ENCODE measurements at regions not wholly inside any gene's neighbourhood (a gene's known extent, or its start where the extent isn't known, plus 50 kb on each side); places are given as distances from the start of the nearest gene placed in this dataset.

DNA sequence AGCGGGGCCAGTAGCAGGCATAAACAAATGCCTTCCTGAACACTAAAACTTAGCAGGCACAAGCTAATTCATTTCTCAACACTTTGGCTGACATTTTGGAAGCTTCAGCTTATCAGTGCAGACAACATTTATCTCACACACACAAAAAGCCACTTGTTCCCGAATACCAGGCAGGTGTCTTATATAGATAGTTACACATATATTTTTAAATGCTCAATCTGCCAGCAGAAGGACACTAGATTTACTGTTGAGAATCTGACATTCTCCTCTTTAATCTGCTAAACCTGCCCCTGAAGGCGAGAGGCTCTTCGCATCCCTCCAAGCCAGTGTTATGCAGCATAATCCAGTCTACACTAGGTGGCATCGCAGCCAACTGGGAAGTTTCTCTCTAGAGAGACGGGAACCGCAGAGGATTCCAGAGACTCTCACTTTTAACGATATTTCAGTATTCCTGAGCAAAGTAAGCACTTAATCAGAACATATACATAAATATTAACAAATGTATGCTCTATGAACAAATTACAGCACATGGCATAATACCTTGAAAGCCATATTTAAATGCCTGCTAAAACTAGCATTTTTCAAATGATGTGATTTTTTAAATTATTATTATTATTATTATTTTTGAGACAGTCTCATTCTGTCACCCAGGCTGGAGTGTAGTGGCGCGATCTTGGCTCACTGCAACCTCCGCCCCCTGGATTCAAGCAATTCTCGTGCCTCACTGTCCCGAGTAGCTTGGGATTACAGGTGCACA, 90.2 kb upstream of the SCG2 start:
- peaks cover 3% of the 10 kb centered on the region for H3K36me3 Mint-ChIP-seq
- TF ChIP-seq, protein P1, sequence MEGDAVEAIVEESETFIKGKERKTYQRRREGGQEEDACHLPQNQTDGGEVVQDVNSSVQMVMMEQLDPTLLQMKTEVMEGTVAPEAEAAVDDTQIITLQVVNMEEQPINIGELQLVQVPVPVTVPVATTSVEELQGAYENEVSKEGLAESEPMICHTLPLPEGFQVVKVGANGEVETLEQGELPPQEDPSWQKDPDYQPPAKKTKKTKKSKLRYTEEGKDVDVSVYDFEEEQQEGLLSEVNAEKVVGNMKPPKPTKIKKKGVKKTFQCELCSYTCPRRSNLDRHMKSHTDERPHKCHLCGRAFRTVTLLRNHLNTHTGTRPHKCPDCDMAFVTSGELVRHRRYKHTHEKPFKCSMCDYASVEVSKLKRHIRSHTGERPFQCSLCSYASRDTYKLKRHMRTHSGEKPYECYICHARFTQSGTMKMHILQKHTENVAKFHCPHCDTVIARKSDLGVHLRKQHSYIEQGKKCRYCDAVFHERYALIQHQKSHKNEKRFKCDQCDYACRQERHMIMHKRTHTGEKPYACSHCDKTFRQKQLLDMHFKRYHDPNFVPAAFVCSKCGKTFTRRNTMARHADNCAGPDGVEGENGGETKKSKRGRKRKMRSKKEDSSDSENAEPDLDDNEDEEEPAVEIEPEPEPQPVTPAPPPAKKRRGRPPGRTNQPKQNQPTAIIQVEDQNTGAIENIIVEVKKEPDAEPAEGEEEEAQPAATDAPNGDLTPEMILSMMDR (IDR thresholded peaks at IDR 0.05; ENCODE audit: unreplicated experiment) = no peak

DNA sequence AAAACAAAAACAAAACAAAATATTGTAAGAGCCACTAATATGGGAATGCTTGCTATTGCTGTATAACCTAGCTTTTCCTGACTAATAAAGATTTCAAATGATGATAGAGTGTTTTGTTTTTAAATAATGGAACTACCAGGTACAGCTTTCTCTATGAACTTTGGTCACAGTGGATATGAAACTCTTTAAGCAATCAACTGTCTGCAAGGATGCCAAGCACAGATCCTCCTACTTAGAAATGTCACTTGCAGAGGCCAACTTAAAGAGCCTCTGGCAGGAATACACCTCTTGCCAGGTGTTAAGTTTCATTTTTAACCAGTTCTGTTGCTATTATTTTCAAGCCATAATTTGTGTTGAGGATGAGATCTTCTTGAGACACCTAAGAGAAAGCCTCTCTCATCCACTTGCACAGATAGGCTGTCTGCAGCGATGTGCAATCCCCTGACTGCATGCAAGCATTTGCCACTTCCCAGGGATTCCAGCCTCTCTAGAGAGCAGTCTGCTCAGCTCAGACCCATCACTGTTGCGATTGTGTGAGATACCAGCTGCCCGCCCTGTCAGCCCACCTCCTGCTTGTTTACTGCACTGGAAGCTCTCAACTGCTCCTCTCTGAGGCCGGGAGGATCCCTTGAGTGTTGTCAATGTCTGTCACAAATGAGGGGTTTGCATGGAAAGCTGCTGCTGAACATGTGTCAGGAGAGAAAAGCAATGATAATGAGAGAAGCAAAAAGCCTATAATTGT, 86.1 kb upstream of the SCG2 start:
- H3K36me3 Mint-ChIP-seq = peaks cover 3% of the 10 kb centered on the region
- peaks cover 23% of the 10 kb centered on the region for H3K4me1 Mint-ChIP-seq
- peaks cover 3% of the 10 kb centered on the region for H3K9me3 Mint-ChIP-seq
- peak overlapping the region; percentile 59 for H3K27ac Mint-ChIP-seq
- H3K27me3 Mint-ChIP-seq (ENCODE audit: low read depth) = peaks cover 3% of the 10 kb centered on the region
- TF ChIP-seq, protein P1 (IDR thresholded peaks at IDR 0.05; ENCODE audit: unreplicated experiment) = no peak
- DNase-seq (ENCODE audit: low spot score in 2 of 2, unreplicated experiment in 2 of 2) = no peak
- H3K4me3 Mint-ChIP-seq = no peak overlapping the region

More for the DNA sequence above, 90.2 kb upstream of the SCG2 start:
- Mint-ChIP-seq H3K27me3 (ENCODE audit: low read depth) (peaks cover 3% of the 10 kb centered on the region), H3K9me3 (peaks cover 3% of the 10 kb centered on the region), H3K4me1 (peaks cover 17% of the 10 kb centered on the region), H3K27ac (no peak overlapping the region), H3K4me3 (no peak overlapping the region)
- DNase-seq (ENCODE audit: low spot score in 2 of 2, unreplicated experiment in 2 of 2) = peak in 1 of 2 experiments; percentile 44

DNA sequence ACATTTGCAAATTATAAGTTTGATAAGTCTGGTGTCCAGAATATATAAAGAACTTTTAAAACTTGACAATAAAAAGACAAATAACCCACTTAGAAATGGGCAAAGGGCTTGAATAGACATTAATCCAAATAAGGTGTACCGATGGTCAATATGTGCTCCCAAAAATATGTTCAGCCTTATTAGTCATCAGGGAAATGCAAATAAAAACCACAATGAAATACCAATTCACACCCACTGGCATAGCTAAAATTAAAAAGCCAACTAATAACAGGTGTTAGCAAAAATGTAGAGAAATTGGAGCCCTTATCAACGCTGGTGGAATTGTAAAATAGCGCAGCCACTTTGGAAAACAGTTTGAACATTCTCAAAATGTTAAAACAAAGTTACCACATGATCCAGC, 79.0 kb upstream of the SCG2 start:
- H3K4me1 Mint-ChIP-seq = peaks cover 11% of the 10 kb centered on the region
- H3K4me3 Mint-ChIP-seq = no peak overlapping the region
- H3K36me3 Mint-ChIP-seq = no peaks in the 10 kb centered on the region
- DNase-seq (ENCODE audit: low spot score in 2 of 2, unreplicated experiment in 2 of 2) = no peak
- TF ChIP-seq, protein P1 (IDR thresholded peaks at IDR 0.05; ENCODE audit: unreplicated experiment) = no peak
- H3K9me3 Mint-ChIP-seq = no peaks in the 10 kb centered on the region
- H3K27ac Mint-ChIP-seq = no peak overlapping the region
- H3K27me3 Mint-ChIP-seq (ENCODE audit: low read depth) = no peaks in the 10 kb centered on the region

DNA sequence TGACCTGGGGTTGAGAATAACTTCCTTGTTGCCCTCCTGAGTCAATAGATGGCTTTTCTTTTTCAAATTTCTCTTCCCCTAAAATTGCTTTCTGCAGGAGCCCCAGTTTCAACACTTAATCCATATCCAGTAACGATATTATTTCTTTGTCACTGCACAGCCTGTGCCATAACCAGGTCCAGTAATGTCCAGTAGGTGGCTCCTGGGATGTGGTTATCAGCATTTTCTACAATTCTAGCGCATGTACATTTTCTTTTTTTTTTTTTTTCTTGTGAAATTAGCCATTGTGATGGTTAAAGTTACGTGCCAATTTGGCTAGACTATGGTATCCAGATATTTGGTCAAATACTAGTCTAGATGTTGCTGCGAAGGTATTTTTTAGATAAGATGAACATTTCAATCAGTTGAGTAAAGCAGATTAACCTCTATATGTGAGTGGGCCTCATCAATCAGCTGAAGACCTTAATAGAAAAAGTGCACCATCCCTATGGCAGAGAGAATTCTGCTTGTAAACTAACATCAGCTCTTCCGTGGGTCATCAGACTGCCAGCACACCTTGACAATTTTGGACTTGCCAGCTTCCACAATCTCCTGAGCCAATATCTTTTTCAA, 72.9 kb upstream of the SCG2 start:
- no peak overlapping the region for H3K27ac Mint-ChIP-seq
- H3K27me3 Mint-ChIP-seq (ENCODE audit: low read depth) = no peaks in the 10 kb centered on the region
- TF ChIP-seq, protein P1 (IDR thresholded peaks at IDR 0.05; ENCODE audit: unreplicated experiment) = peak; percentile 43
- H3K4me3 Mint-ChIP-seq = no peak overlapping the region
- no peak for DNase-seq (ENCODE audit: low spot score in 2 of 2, unreplicated experiment in 2 of 2)
- peaks cover 9% of the 10 kb centered on the region for H3K9me3 Mint-ChIP-seq
- H3K36me3 Mint-ChIP-seq = no peaks in the 10 kb centered on the region
- peaks cover 1% of the 10 kb centered on the region for H3K4me1 Mint-ChIP-seq

DNA sequence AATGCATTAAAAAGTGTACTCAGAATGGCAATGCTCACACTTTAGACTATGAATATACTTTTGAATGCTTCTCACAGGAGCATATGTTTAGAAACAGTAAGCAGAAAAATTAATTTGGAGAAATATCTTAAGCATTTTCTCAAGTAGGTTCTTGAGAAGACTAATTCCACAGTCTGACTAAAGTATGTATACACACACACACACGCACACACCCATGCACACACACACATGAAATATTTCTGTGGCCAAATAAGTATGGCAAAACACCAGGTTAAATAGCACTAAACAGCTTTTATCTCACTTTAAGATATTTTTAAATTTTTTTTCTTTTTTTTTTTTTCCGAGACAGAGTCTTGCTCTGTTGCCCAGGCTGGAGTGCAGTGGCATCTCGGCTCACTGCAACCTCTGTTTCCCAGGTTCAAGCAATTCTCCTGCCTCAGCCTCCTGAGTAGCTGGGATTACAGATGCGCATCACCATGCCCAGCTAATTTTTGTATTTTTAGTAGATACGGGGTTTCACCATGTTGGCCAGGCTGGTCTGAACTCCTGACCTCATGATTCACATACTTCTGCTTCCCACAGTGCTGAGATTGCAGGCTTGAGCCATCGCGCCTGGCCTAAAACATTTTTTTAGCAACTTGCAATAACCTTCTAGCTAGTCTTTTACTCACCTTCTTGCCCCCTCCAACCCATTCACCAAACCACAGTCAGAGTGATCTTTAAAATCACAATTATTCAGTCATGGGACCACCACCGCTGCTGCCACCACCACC, 67.5 kb upstream of the SCG2 start:
- H3K4me3 Mint-ChIP-seq = no peak overlapping the region
- no peaks in the 10 kb centered on the region for H3K36me3 Mint-ChIP-seq
- TF ChIP-seq, protein P1 (IDR thresholded peaks at IDR 0.05; ENCODE audit: unreplicated experiment) = no peak
- peaks cover 9% of the 10 kb centered on the region for H3K9me3 Mint-ChIP-seq
- no peaks in the 10 kb centered on the region for H3K27me3 Mint-ChIP-seq (ENCODE audit: low read depth)
- DNase-seq (ENCODE audit: low spot score in 2 of 2, unreplicated experiment in 2 of 2) = no peak
- no peak overlapping the region for H3K27ac Mint-ChIP-seq
- peaks cover 4% of the 10 kb centered on the region for H3K4me1 Mint-ChIP-seq
